HG03558 (cell line): ENCODE measurements at regions not wholly inside any gene's neighbourhood (a gene's known extent, or its start where the extent isn't known, plus 50 kb on each side); places are given as distances from the start of the nearest gene placed in this dataset.
"Not testable (repeated sequence)": the region's sequence is repeated elsewhere in the genome, so short reads cannot be mapped to it uniquely, and the experiment has no call there.

Experiments used
- ATAC-seq: cut with Tn5 transposase; IDR thresholded peaks from one replicate; pipeline ENCODE4 v1.9.1; 2021; ENCODE audit warnings: moderate number of reproducible peaks; ENCODE audit not compliant: unreplicated experiment; ENCODE audit errors: extremely low read depth

DNA sequence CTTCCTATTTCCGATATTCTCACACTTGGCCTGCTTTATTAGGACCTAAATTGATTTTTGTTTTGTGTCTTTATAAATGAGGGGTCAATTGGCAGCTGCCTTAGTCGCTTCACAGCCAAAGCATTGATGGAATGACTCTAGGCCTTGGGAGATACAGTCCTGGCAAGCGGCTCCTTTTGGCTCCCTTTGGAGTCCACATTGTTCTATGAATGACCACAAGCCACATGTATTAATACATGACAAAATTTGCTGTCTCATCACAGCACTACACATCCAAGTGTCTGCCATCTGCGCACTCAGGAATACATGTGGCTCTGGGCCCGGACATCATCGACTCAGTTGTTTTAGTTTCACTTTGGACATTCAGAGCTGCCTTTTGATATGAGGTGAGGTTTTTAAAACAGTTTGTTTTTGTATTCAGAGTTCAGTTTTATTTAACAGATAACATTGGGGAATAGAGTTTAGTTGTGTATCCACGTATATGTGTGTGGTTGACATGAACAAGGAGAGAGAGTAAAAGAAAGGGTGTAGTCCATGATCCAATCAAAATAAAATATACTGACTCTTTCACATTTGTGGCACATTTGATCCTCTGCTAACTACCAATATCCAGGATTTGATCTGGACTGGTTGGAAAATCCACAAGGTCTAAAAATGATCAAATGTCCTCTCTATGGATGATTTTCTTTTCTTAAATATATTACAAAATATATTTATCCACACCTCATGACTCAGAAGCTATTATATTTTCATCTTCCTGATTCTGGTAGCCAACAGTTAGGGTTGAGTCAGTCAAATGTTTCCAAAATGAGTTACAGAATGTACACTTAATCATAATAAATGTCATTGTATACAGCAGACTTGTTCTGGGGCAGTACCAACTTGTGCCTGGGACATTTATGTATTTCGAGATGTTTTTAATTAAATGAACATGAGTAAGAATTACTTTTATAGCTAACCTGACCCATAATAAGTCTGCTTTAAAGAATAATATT, 114.0 kb upstream of the MTAP start:
- no peak for ATAC-seq

DNA sequence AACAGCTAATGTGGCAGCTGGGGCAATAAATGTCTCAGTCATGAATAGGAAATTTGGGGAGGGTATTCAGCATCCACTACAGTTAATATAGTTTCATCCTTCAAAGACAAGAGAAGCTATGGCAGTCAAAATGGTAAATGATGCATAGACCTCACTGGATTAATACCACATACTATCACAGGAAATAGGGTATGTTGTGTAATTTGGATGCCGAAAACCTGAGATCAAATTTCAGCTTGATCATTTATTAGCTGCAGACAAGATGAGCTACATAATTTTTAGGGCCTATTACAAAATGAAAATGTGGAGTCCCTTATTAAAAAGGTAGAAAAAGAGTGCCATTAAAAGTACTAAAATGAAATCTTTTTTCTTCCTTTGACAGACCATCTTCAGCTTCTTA, 112.6 kb upstream of the MTAP start:
- no peak for ATAC-seq

GRCh38 chr9:21690561-21690960, 111.9 kb upstream of the MTAP start:
- ATAC-seq: no peak

DNA sequence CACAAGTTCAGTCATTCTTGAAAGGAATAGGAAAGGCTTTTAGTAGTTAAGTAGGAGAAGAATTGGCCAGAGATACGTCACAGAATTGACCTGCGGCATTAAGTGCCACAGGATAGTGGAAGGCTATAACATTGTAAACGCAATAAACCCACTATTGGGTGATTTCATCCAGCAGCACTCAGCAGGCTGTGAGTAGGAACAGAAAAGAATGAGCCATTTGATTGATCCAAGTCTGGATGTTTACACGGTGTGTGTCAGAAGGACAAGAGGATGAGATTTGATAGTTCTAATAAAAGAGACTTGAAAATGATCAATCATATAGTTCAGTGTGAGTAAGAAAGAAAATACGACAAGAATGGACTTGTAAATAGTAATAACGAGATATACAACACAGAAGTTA, 110.0 kb upstream of the MTAP start:
- no peak for ATAC-seq

DNA sequence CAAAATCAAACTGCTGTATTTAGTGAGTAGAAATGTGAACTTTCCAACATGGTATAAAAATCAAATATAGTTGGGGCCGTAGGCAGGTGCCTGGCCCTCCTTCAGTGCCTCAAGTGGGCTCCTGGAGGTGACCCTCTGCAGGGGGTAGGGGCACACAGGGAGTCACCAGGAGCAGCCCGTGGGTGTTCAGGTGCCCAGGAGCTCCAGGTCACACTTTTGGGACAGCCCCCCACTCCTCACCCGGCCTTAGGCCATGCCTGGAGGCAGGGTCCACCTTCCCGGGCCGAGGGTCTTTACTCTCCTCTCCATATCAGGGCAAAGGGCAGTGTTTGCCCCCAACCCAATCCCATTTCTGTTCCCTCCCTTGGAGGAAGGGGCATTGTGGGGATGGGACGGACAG, 108.0 kb upstream of the MTAP start:
- no peak for ATAC-seq

DNA sequence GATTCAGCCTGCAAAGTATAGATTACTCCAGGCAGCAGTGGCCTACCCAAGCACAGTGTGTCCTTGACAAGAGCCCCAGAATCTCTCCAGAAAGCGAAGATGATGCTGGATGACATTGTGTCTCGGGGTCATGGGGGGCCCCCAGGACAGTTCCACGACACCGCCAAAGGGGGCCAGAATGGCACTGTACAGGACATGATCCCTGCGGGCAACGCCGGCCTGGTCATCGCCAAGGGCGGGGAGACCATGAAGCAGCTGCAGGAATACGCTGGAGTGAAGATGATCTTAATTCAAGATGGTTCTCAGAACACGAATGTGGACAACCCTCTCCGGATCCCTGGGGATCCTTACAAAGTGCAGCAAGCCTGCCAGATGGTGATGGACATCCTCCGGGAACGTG, 107.0 kb upstream of the MTAP start:
- no peak for ATAC-seq

GRCh38 chr9:21695874-21696341, 106.5 kb upstream of the MTAP start:
- ATAC-seq: no peak

DNA sequence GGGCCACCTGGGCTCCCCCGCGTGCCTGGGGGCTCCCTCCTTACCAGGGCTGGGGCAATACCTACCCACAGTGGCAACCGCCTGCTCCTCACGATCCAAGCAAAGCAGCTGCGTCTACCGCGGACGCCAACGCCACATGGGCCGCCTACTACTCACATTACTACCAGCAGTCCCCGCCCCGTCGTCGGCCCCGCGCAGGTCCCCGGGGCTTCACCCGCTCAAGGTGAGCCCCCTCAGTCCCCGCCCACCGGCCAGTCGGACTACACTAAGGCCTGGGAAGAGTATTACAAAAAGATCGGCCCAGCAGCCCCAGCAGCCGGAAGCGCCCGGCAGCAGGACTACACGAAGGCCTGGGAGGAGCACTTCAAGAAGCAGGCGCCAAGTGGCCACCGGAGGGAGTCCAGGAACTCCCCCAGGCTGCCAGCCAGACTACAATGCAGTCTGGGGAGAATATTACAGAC, 106.0 kb upstream of the MTAP start:
- ATAC-seq: no peak

DNA sequence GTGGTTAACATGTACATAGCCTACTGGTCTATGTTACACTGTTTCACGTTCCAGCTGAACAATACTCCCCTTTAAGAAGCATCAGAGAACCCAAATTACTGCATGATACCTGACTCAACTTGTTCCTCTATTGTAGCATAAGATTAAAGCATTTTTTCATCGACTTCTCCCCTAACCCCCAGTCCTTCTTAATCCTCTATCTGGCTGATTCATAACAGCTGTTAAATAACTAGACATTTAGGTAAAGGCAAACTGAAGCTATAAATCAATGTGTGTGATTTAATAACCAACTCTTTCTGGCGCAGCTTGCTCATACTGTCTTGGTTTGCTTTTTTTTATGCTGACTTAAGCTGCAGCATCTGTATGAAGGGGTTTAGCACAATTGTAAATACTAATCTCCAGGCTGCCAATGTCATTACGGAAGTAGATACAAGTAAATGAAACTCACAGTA, 94.2 kb upstream of the MTAP start:
- no peak for ATAC-seq

- no peak for ATAC-seq
These were observed 93.6 kb upstream of the MTAP start for GRCh38 chr9:21708856-21709255.

- ATAC-seq: peak; percentile 65
These were observed 92.9 kb upstream of the MTAP start for GRCh38 chr9:21709464-21710058.

- ATAC-seq: no peak
These were observed 91.8 kb upstream of the MTAP start for GRCh38 chr9:21710548-21711191.

- ATAC-seq: no peak
These were observed 90.9 kb upstream of the MTAP start for GRCh38 chr9:21711504-21711903.

DNA sequence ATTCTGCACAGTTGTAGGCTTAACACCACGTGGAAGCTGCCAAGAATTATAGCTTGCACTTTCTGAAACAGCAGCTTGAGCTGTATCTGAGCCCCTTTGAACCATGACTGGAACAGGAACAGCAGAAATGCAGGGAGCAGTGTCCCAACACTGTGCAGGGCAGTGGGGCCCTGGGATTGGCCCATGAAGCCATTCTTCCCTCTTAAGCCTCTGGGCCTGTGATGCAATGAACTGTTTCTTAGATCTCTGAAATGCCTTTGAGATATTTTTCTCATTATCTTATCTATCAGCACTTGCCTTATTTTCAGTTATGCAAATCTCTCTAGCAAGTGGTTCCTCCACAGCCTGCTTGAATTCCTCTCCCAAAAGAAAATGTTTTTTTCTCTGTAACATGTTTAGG, 87.0 kb upstream of the MTAP start:
- ATAC-seq: no peak

- ATAC-seq: no peak
These were observed 81.7 kb upstream of the MTAP start for GRCh38 chr9:21720758-21721157.

GRCh38 chr9:21727411-21727810, 75.0 kb upstream of the MTAP start:
- not testable (repeated sequence) for ATAC-seq

GRCh38 chr9:21728781-21729180, 73.7 kb upstream of the MTAP start:
- no peak for ATAC-seq

DNA sequence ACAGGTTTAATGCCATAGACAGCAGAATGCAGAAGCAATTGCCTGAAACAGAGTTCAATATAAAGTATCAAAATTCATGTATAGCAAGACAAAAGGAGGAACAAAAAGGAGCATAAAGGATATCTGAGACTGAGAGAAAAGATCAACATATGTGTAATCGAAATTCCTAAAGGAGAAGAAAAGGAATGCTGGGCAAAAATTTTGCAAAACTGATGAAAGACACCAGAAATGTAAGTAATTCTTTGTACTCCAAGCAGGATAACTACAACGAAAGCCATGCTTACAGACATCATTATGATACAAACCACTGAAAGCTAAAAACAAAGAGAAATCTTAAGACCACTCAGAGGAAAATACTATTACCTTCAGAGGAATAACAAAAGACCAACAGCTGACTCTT, 72.8 kb upstream of the MTAP start:
- no peak for ATAC-seq

DNA sequence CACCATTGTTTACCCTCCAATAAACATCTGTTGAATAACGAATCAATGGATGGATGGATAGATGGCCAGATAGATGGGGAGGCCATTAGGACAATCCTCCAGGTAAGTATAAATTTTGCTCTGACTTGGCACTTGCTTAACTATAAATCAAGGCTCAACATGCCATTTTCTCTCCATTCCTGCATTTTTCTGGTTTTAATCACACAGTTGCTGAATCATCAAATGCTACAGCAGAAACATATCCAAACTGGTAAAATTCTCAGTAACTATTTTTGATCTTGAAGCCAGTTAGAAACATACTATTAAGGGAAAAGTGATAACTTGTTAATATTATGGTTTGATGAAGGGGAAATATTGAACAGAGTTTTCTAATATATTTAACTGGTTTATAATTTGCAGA, 71.5 kb upstream of the MTAP start:
- ATAC-seq: no peak

DNA sequence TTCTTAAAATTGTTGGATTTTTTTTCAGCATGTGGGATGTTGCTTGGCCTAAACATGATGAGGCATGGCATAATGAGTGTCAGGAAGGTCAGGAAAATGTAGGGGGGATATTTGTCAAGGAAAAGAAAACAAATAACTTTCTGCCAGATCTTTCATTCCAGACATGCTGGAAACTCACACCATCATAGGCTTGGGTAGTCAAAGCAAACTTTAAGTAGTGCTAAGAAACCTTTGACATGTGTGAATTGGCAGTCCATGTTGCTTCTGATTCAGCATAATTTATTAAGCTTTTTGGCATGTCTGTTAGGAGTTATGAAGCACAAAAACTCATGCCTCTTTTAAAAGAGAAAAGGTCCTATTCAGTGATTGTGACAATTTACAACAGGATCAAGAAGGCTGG, 61.3 kb upstream of the MTAP start:
- no peak for ATAC-seq

- ATAC-seq: no peak
These were observed 58.1 kb upstream of the MTAP start for GRCh38 chr9:21744320-21744719.
